GM23338 (cell line): ENCODE measurements at regions not wholly inside any gene's neighbourhood (a gene's known extent, or its start where the extent isn't known, plus 50 kb on each side); places are given as distances from the start of the nearest gene placed in this dataset.

Experiments
- ATAC-seq: fragments of 200-7000 bp; cut with Tn5 transposase; 3 replicates; pipeline ENCODE4 v1.9.1; 2020
- DNase-seq: peaks from one replicate; pipeline ENCODE4 v3.0.0-alpha.2; 2015; ENCODE audit warnings: low spot score
- H2AFZ ChIP-seq: fragments of 200-600 bp; sonication (generic); 2 replicates; pipeline ENCODE4 v1.8.0; 2016; ENCODE audit warnings: antibody characterized with exemption, mild to moderate bottlenecking, moderate library complexity
- H3F3A ChIP-seq: fragments of 200-600 bp; sonication (generic); replicated peaks from 2 replicates; pipeline ENCODE4 v1.8.0; 2017; ENCODE audit warnings: antibody characterized with exemption, mixed run types, low read depth
- H3K27ac ChIP-seq: fragments of 200-600 bp; sonication (generic); 2 replicates; pipeline ENCODE4 v1.6.1; 2016; ENCODE audit warnings: low read depth
- H3K27me3 ChIP-seq: fragments of 200-600 bp; sonication (generic); 2 replicates; pipeline ENCODE4 v1.8.0; 2016; ENCODE audit warnings: mild to moderate bottlenecking, mixed run types, moderate library complexity; ENCODE audit not compliant: insufficient read depth
- H3K36me3 ChIP-seq: fragments of 200-600 bp; sonication (generic); 2 replicates; pipeline ENCODE4 v1.8.0; 2016; ENCODE audit warnings: mild to moderate bottlenecking; ENCODE audit not compliant: insufficient read depth
- H3K4me1 ChIP-seq: fragments of 200-600 bp; sonication (generic); 2 replicates; pipeline ENCODE4 v1.8.0; 2016; ENCODE audit warnings: mild to moderate bottlenecking, moderate library complexity; ENCODE audit not compliant: insufficient read depth
- H3K4me2 ChIP-seq: fragments of 200-600 bp; sonication (generic); 2 replicates; pipeline ENCODE4 v1.7.1; 2017; ENCODE audit warnings: mixed run types
- H3K4me3 ChIP-seq: fragments of 200-600 bp; sonication (generic); 2 replicates; pipeline ENCODE4 v1.6.1; 2016; ENCODE audit warnings: mixed run types
- H3K79me2 ChIP-seq: fragments of 200-600 bp; sonication (generic); replicated peaks from 2 replicates; pipeline ENCODE4 v1.8.0; 2017; ENCODE audit warnings: mild to moderate bottlenecking; ENCODE audit not compliant: insufficient read depth
- H3K9me2 ChIP-seq: fragments of 200-600 bp; sonication (generic); 2 replicates; pipeline ENCODE4 v1.8.0; 2017; ENCODE audit not compliant: insufficient read depth
- H4K20me1 ChIP-seq: fragments of 200-600 bp; sonication (generic); replicated peaks from 2 replicates; pipeline ENCODE4 v1.8.0; 2017; ENCODE audit warnings: mild to moderate bottlenecking; ENCODE audit not compliant: insufficient read depth
- H3K27ac Mint-ChIP-seq: 2 replicates; pipeline ENCODE4 v1.8.0; 2020; ENCODE audit warnings: inconsistent platforms, mild to moderate bottlenecking, moderate library complexity, mixed read lengths
- H3K27me3 Mint-ChIP-seq: 3 replicates; pipeline ENCODE4 v1.8.0; 2022; ENCODE audit warnings: low read depth, mild to moderate bottlenecking, moderate library complexity, mixed read lengths, inconsistent platforms; ENCODE audit not compliant: insufficient read depth, poor library complexity
- H3K36me3 Mint-ChIP-seq: 3 replicates; pipeline ENCODE4 v1.8.0; 2021; ENCODE audit warnings: low read depth, mild to moderate bottlenecking, inconsistent platforms, moderate library complexity, mixed read lengths
- H3K4me1 Mint-ChIP-seq: 3 replicates; pipeline ENCODE4 v1.8.0; 2020; ENCODE audit warnings: mild to moderate bottlenecking, inconsistent platforms, mixed read lengths
- H3K4me3 Mint-ChIP-seq: 3 replicates; pipeline ENCODE4 v1.8.0; 2021; ENCODE audit warnings: moderate library complexity, mild to moderate bottlenecking, inconsistent platforms, mixed read lengths
- H3K9me3 Mint-ChIP-seq: 3 replicates; pipeline ENCODE4 v1.8.0; 2020; ENCODE audit warnings: moderate library complexity, mild to moderate bottlenecking, inconsistent platforms, mixed read lengths
- CREB1 ChIP-seq: fragments of 250-450 bp; sonication (Bioruptor Pico); IDR thresholded peaks from 2 replicates; pipeline ENCODE4 v1.5.0; 2020; ENCODE audit warnings: low read depth, mild to moderate bottlenecking, moderate library complexity
- EZH2 ChIP-seq: fragments of 200-600 bp; sonication (generic); IDR thresholded peaks from one replicate; pipeline ENCODE4 v1.8.0; 2017; ENCODE audit warnings: antibody characterized with exemption, mild to moderate bottlenecking, low read depth; ENCODE audit not compliant: unreplicated experiment
- EZH2phosphoT487 ChIP-seq: fragments of 200-600 bp; sonication (generic); IDR thresholded peaks from one replicate; pipeline ENCODE4 v1.8.1; 2018; ENCODE audit warnings: antibody characterized with exemption; ENCODE audit not compliant: unreplicated experiment
- JUNB ChIP-seq: IDR thresholded peaks from one replicate; pipeline ENCODE4 v1.6.1; 2016; ENCODE audit warnings: antibody characterized with exemption; ENCODE audit not compliant: unreplicated experiment
- NANOG ChIP-seq: IDR thresholded peaks from 2 replicates; pipeline ENCODE4 v1.6.1; 2016; ENCODE audit warnings: antibody characterized with exemption, borderline replicate concordance
- POLR2AphosphoS5 ChIP-seq: IDR thresholded peaks from 2 replicates; pipeline ENCODE4 v1.6.1; 2016; ENCODE audit warnings: antibody characterized with exemption, low read depth
- STAT1 ChIP-seq: IDR thresholded peaks from one replicate; pipeline ENCODE4 v1.6.1; 2016; ENCODE audit warnings: antibody characterized with exemption; ENCODE audit not compliant: unreplicated experiment
- ZNF114 ChIP-seq: fragments of 250-450 bp; sonication (Bioruptor Pico); IDR thresholded peaks from 2 replicates; pipeline ENCODE4 v1.5.0; 2020; ENCODE audit warnings: mild to moderate bottlenecking, moderate library complexity
- ZNF331 ChIP-seq: fragments of 250-450 bp; sonication (Bioruptor Pico); IDR thresholded peaks from 2 replicates; pipeline ENCODE4 v1.5.0; 2020; ENCODE audit warnings: low read depth, mild to moderate bottlenecking, moderate library complexity
- TF ChIP-seq, protein P1 (sequence below), 2 experiments: fragments of 200-600 bp in 1 of 2; sonication (generic) in 1 of 2; conservative IDR thresholded peaks; 2 replicates each; pipeline versions ENCODE4 v1.5.1 to v1.6.1; 2016 to 2017; ENCODE audit warnings: antibody characterized with exemption in 2 of 2, low read depth in 2 of 2, mild to moderate bottlenecking in 2 of 2, moderate library complexity in 1 of 2
- TF ChIP-seq, protein P2 (sequence below): IDR thresholded peaks from one replicate; pipeline ENCODE4 v1.6.1; 2018; ENCODE audit warnings: antibody characterized with exemption; ENCODE audit not compliant: unreplicated experiment
- TF ChIP-seq, protein P3 (sequence below): IDR thresholded peaks from 2 replicates; pipeline ENCODE4 v1.6.1; 2016; ENCODE audit warnings: antibody characterized with exemption

DNA sequence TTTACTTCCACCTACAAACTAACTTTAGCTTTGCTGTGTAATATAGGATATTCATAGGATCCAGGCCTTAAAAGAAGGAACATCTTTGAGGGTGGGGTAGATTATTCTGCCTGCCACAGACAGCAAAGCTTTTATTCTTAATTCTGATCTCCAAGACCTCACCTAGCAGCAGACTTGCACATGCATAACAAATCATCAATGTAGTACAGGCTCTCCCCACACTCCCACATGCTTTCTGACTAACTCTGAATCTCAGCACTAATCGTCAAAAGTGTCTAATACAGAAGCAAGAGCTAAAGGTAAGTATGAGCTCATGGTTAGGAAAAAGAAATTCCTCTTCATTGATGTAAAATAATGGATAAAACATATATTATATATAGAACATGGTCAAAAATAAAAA lies 1468.5 kb upstream of the B3GALT2 start (continued):
- TF ChIP-seq, protein P1, sequence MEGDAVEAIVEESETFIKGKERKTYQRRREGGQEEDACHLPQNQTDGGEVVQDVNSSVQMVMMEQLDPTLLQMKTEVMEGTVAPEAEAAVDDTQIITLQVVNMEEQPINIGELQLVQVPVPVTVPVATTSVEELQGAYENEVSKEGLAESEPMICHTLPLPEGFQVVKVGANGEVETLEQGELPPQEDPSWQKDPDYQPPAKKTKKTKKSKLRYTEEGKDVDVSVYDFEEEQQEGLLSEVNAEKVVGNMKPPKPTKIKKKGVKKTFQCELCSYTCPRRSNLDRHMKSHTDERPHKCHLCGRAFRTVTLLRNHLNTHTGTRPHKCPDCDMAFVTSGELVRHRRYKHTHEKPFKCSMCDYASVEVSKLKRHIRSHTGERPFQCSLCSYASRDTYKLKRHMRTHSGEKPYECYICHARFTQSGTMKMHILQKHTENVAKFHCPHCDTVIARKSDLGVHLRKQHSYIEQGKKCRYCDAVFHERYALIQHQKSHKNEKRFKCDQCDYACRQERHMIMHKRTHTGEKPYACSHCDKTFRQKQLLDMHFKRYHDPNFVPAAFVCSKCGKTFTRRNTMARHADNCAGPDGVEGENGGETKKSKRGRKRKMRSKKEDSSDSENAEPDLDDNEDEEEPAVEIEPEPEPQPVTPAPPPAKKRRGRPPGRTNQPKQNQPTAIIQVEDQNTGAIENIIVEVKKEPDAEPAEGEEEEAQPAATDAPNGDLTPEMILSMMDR (conservative IDR thresholded peaks at IDR 0.05; ENCODE audit: low read depth in 2 of 2) = no peak
- TF ChIP-seq ZNF331 (CRISPR knock-in tag) (no peak), NANOG (no peak)

GRCh38 chr1:194653385-194653784 lies 1467.0 kb upstream of the B3GALT2 start:
- Mint-ChIP-seq H3K4me3 (no peak overlapping the region), H3K9me3 (no peaks in the 10 kb centered on the region), H3K27ac (no peak overlapping the region), H3K27me3 (no peaks in the 10 kb centered on the region), H3K4me1 (no peaks in the 10 kb centered on the region), H3K36me3 (no peaks in the 10 kb centered on the region)
- Histone ChIP-seq H2AFZ (no peak overlapping the region), H3K27ac (no peak overlapping the region), H3K79me2 (no peaks in the 10 kb centered on the region), H3K4me3 (no peak overlapping the region), H3F3A (no peaks in the 10 kb centered on the region), H3K4me2 (no peak overlapping the region), H3K9me2 (no peaks in the 10 kb centered on the region), H3K4me1 (no peaks in the 10 kb centered on the region), H3K27me3 (no peaks in the 10 kb centered on the region), H4K20me1 (no peaks in the 10 kb centered on the region), H3K36me3 (no peaks in the 10 kb centered on the region)
- ATAC-seq (no peak), DNase-seq (no peak)
- TF ChIP-seq POLR2AphosphoS5 = no peak
- TF ChIP-seq EZH2 = no peak
- TF ChIP-seq EZH2phosphoT487 = no peak
- TF ChIP-seq CREB1 (CRISPR knock-in tag) = no peak
- TF ChIP-seq, protein P1 (conservative IDR thresholded peaks at IDR 0.05; ENCODE audit: low read depth in 2 of 2) = no peak
- TF ChIP-seq, protein P2, sequence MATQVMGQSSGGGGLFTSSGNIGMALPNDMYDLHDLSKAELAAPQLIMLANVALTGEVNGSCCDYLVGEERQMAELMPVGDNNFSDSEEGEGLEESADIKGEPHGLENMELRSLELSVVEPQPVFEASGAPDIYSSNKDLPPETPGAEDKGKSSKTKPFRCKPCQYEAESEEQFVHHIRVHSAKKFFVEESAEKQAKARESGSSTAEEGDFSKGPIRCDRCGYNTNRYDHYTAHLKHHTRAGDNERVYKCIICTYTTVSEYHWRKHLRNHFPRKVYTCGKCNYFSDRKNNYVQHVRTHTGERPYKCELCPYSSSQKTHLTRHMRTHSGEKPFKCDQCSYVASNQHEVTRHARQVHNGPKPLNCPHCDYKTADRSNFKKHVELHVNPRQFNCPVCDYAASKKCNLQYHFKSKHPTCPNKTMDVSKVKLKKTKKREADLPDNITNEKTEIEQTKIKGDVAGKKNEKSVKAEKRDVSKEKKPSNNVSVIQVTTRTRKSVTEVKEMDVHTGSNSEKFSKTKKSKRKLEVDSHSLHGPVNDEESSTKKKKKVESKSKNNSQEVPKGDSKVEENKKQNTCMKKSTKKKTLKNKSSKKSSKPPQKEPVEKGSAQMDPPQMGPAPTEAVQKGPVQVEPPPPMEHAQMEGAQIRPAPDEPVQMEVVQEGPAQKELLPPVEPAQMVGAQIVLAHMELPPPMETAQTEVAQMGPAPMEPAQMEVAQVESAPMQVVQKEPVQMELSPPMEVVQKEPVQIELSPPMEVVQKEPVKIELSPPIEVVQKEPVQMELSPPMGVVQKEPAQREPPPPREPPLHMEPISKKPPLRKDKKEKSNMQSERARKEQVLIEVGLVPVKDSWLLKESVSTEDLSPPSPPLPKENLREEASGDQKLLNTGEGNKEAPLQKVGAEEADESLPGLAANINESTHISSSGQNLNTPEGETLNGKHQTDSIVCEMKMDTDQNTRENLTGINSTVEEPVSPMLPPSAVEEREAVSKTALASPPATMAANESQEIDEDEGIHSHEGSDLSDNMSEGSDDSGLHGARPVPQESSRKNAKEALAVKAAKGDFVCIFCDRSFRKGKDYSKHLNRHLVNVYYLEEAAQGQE = no peak
- no peak for TF ChIP-seq STAT1
- TF ChIP-seq ZNF331 (CRISPR knock-in tag) = no peak
- TF ChIP-seq JUNB = no peak
- no peak for TF ChIP-seq ZNF114 (CRISPR knock-in tag)
- TF ChIP-seq, protein P3, sequence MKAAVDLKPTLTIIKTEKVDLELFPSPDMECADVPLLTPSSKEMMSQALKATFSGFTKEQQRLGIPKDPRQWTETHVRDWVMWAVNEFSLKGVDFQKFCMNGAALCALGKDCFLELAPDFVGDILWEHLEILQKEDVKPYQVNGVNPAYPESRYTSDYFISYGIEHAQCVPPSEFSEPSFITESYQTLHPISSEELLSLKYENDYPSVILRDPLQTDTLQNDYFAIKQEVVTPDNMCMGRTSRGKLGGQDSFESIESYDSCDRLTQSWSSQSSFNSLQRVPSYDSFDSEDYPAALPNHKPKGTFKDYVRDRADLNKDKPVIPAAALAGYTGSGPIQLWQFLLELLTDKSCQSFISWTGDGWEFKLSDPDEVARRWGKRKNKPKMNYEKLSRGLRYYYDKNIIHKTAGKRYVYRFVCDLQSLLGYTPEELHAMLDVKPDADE = no peak
- TF ChIP-seq NANOG = no peak
